SW480 (cell line): ENCODE measurements at regions not wholly inside any gene's neighbourhood (a gene's known extent, or its start where the extent isn't known, plus 50 kb on each side); places are given as distances from the start of the nearest gene placed in this dataset.
"Not testable (repeated sequence)": the region's sequence is repeated elsewhere in the genome, so short reads cannot be mapped to it uniquely, and the experiment has no call there.

ENCODE experiments used
- DNase-seq: peaks from one replicate; pipeline ENCODE4 v3.0.0-alpha.2; 2016; ENCODE audit warnings: low spot score

DNA sequence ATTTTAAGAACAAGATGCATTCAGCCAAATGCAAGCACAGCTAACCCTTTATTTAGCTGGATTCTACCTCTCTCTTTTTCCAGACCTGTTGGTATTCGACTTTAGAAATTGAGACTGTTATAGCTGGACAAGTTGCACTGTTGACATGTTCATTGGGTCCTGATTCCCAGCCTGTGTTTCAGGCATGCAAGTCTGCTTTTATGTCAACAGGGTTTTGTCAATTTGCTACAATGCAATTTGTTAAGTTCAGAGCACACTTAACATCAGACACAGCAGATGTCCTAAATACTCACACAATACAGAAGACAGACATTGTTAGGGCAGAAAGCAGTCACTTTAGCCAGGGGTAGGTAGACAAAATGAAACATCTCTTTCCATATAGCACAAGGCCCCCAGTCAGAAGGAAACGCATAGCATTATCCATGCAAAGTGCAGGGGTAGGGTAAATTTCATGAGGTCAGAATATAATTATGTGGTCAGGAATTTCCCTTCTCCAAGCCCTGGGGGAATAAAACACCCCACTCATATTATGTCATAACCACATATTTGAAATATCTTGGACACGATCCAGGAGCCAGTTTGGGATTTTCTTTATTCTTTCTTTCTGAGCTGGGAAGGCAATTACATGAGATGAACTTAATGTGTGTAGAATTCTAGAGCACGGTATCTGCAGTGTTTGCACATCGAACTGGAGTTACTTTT lies 504.1 kb downstream of the NTRK3 start:
- DNase-seq: peak; percentile 26

DNA sequence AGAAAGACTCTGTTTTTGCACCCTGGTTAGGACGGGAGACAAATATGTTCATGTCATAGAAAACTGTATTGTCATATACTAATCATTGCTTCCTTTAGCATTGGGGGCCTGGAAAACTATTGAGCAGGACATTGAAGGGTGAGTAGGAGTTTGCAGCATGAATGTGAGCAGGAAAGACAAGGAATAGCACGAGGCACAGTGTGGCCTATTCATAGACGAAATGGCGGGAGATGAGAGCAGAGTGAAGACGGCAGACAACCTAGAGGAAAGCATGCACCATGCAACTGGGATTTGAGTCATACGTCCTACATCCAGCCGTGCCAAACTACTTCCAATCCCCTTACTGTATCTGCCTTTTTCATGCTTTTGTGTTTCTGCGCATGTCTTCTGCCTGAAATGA lies 508.1 kb downstream of the NTRK3 start:
- DNase-seq: no peak

DNA sequence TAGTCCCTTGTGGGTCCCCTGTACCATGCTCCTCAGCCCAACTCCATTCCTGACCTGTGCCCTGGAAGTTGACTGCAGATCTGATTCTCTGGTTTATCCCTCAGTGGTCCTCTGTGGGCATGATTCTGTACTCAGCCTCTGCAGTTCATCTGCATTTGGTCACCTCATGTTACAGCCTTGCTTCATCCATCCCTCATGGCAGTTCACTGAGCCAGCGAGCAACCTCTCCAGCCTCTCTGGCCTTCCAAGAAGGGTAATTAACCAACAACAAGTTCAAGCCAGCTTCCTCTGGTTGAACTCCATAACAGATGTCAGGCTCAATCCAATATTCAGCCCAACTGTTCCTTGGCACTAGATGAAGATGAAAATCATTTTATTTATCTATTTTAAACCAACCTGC lies 509.5 kb downstream of the NTRK3 start:
- DNase-seq: no peak

DNA sequence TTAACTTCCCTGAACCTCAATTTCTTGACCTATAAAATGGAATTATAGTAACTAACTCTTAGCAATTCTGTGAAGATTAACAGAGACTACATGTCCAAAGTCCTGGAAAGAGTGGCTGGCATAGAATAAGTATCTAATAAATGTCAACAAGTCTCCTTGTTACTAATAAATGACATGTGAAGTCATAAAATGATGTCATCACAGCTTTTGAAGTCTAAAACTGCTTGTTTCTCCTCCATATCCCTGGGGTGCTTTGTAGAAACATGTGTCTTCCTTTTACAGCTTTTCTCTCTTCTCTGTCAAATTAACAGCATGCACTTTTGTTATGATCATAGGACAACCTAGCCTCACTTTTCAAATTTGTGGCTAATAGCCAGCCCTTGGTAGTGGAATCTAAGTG lies 510.2 kb downstream of the NTRK3 start:
- DNase-seq: no peak

DNA sequence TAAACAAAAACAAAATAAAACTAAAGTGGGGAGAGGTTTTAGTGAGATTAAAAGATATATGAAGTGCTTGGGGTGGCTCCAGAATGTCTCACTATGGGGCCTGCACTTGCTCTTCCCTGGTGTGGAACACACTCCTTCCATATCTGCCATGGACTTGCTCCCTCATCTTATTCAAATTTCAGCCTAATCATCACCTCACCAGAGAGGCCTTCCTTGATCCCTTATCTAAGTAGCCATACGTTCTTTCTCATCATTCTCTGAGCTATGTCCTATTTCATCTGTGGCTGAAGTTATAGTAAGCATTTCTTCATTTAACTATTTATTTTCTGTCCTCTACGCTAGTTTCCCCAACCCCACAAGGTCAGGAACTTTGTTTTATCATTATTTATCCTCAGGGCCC lies 511.7 kb downstream of the NTRK3 start:
- no peak for DNase-seq

DNA sequence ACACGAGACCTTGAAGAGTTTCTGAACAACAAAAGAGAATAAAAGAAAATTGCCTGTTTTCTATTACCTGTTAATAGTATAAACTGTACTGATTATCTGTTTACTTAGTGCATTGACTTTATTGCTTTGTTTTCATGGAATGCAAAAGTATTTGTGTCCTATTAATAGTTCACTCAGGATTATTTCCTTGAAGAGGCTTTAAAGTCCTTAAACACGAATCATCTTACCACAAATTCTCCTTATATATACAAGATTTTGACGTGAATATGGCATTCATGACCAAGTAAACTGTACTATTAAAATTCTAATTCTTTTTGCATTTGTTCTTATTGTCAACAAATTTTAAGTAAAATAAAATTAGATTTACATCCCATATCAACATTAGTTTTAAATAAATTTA lies 513.0 kb downstream of the NTRK3 start:
- no peak for DNase-seq

DNA sequence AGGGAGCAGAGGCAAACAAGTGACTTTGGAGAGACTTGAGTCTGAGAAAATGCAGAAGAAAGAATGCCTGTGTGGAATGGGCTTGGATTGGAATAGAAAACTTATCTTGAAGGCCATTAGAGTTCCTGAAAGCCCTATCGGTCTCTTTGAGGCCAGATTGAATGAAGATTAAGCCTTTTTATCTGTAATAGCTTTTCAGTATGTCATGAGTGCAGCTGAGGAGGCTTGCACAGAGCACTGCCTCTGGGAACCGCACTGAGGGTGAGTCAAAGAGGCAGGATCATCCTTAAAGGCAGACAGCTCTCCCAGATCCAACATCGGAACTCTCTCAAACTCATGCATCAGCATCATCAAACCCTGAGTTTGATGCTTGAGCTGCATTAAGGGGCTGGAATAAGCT lies 515.2 kb downstream of the NTRK3 start:
- DNase-seq: no peak

DNA sequence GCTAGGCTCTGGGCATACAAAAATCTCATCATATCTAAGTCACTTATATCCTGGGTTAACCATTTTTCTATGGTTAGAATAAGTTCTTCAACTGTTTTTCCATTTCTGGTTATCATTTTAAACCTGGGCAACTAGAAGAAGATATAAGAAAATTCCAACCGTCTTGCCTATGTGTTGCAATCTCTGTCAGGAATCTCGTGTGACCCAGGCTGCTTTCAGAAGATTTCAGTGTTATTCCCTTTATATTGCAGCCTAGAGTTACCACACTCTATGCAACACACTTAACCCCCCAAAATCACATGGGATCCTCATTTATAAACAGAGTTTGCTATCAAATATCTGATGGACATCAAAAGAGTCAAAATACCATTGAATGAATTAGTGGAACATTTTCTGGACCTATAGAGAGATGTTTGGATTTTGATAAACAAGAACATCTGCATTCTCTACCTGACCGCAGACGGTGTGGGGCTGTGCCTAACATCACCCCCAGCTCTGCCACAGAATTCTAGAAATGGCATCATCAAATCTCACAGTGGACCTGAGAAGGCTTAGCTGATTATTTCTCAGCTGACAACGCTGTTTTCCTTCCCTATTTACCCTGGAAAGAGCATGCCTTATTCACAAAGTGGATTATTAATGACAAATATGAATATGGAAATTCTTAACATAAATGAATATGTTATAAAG lies 515.7 kb downstream of the NTRK3 start:
- no peak for DNase-seq

DNA sequence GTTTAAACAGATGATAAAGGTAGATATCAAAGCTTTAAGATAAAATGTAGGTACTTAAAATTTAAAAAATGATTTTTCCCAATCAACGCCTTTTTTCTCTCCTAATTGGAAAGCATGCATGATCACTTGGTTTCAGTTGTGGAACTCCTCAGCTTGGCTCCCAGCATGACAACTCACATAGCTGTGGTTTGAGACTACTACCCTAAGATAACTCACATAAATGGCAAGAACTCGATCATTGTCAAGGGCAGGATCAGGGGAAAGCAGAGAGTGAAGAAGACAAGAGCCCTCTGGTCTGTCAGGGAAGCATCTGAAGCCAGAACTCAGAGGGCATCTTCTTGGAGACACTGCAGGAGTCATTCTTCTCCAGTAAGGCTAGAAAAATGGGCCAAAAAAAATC lies 516.7 kb downstream of the NTRK3 start:
- DNase-seq: no peak

DNA sequence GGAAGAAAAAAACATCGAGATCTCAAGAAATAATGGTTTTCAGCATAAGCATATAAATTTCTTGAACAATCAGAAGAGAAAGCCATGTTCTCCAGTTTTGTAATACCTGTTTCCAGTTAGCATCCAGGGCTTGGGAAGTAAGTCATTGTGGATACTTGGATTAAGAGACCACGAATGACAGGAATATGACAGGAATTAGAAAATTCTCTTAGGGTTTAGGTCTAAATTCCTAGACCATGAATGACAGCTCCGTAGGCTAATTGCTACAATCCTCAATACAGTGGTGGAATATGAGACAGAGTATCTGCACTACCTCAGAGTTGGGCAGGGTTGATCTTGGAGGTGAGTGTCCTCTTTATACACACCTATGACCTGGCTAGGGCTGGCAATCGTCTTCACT lies 517.5 kb downstream of the NTRK3 start:
- no peak for DNase-seq

DNA sequence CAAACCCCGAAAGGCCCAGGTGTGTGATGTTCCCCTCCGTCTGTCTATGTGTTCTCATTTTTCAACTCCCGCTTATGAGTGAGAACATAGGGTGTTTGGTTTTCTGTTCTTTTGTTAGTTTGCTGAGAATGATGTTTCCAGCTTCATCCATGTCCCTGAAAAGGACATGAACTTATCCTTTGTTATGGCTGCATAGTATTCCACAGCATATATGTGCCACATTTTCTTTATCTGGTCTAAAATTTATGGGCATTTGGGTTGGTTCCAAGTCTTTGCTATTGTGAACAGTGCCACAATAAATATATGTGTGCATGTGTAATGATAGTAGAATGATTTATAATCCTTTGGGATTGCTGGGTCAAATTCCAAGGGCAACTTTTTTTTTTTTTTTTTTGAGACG lies 519.1 kb downstream of the NTRK3 start:
- not testable (repeated sequence) for DNase-seq

DNA sequence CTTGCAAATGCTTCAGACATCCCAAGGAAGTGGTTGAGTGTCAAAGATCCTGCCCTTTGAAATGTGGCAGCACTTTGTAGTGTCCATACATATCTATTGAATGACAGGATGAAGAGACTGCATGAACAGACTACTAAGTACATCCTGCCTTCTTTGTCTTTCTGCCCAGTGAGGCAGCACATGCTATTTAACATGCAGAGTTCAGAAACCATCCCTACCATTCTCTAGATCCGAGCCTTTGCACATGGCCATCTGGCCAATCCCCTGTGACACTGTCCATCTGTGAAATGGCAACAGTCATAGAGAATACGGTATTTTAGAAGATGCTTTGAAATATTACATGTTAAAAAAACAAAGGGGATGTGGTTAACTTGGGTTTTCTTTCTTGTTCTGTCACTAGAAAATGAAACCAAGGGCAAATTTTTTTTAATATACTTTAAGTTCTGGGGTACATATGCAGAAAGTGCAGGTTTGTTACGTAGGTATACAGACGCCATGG lies 519.6 kb downstream of the NTRK3 start:
- no peak for DNase-seq

DNA sequence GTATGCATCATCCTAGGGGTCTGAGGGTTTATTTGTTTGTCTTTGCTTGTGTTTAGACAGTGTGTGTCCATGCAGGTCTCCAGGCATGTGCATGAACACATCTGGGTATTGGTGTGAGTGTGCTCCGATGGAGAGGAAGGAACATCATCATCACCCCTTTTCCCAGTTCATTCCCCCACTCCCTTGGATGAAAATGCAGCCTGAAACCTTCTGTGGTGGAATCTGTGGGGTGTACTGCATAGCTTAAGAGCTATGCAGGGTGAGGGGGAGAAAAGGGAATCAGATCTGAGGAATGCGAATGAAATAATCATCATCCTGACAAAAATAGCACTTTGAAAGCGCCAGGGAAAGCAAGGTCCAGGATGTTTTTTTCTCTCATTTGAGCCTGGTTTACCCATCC lies 520.1 kb downstream of the NTRK3 start:
- DNase-seq: no peak

DNA sequence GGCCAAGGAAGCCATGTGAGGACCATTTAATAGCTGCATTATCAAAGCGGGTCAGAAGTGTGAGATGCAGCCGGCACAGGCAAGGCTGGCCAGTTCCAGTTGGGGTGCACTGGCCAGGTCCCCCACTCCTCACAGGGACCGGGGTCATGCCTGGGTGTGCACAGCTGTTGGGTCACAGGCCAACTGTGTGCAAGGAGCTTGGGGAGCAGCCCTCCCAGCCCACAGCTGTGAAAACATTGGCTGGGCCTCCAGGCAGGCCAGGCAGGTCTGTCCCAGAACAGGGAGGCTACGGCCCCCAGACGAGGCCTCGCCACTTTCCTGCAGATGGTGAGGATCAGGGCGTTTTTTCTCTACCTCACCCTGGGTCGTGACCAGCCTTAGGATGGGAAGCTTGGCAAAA lies 521.0 kb downstream of the NTRK3 start:
- DNase-seq: no peak

DNA sequence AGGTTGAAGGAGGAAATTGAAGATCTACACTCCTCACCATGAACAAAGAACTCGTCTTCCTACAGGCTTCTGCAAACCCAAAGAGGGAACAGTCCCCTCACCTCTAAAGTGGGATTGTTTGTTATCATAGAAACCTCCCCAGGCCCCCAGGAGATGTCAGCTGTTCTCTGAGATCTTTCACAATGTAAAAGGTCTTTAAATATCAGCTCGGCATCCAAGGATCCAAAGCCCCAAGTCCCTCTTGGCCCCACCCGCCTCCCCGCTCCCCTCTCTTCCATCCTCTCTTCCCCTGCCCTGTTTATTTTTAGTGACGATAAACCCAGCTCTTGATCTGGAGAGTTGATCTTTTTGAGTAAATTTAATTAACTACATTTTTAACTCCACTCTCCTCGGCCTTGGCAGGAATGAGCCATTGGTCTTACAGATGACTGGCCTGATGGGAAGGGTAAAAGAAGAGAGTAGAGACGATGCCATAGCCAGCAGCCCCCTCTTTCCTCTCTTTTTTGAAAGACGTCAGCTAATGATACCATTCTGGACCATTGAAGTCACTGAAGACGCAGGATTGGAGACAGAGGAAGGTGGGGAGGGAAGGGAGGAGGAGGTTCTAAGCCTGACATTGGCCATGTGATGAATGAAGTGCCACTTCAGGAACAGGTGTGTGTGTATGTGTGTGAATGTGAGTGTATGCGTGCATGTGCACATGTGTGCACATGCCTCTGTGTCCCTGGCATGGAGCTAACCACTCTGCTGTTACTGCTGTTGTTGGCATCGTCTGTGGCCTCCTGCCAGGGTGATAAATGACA lies 521.8 kb downstream of the NTRK3 start:
- DNase-seq: no peak

DNA sequence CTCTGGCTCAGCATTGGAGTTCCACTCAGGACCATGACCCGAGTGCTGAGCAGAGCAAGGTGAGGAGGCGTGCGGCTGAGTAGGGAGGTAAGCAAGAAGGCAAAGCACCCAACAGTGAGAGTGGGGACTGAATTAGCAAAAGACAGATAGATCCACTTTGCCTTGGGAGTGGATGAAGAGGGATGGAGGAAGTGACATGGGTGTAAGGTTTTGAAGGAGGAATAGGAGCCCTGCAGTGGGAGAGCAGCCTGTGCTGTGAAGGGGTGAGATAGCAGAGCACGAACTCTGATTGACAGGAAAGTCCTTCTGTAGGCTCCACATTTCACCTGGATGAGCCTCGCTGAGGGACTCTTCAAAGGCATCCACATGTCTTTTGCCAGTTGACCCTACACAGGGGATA lies 522.6 kb downstream of the NTRK3 start:
- DNase-seq: no peak

DNA sequence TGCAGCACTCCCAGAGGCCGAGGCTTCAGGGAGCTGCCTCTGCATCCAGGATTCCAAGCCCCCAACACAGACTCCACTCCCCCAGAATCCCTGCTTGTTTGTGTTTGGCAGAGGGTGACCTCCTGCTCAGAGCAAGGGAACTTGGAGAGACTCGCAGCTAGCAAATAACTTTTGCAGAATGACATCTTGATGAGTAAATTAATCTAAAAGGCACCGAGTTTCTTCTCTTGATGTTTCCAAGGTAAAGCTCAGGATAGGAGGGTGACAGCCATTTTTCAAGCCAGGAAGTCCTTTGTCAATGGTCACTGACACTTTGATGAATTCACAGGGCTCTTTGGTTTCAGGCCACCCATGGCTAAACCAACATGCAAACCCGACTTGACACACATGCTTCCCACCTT lies 523.0 kb downstream of the NTRK3 start:
- DNase-seq: no peak

DNA sequence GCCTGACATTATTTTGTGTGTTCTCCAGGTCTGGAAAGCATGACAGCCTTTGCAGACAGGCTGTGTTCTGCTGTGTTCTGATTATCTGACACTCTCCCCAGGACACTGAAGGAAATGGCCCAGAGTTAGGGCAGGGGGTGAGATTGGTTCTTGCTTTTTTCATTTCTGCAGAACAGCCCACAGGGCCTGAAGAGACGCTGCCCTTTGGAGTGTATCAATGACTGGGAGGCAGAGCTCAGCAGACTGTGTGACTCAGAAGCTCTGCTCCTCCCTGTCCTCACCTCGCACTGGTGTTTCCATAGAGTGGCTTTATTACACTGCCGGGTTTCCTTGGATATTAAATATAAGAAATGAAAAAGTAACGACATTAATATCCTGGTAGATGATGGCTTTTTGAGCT lies 523.6 kb downstream of the NTRK3 start:
- DNase-seq: no peak

DNA sequence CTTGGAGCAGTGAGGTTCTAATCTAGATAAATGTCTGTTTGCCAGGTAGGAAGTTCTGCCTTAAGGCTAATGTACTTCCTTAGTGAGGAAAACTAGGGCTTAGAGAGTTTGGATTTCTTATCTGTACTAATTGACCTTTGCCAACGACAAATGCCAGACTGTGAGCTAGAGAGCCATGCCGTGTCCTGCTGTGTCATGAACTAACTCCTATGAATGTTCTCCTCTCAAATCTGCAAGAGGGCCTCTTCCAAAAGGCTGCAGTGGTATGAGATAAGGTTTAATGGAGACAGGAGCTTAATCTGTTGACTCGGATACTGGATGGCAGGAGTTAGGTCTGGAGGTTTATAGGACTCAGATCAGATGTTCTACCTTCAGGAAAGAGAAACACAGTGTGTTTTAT lies 524.9 kb downstream of the NTRK3 start:
- no peak for DNase-seq

DNA sequence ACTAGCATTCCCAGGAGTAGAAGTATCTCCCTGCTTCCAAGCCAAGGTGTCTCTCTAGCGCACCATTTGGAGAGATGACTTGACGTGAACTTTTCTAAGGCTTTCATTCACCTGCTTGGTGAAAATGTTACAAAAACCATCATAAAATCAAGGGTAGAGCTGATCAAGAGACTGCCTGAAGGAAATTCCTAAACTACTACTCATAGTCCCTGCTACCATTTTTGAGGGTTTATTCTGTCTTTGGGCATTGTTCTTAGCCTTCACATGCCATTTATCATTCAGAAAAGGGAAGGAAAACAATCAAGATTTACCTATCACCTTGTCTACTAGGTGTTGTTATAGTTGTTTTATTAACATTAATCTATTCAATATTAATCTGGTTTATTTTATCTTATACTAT lies 525.8 kb downstream of the NTRK3 start:
- no peak for DNase-seq

DNA sequence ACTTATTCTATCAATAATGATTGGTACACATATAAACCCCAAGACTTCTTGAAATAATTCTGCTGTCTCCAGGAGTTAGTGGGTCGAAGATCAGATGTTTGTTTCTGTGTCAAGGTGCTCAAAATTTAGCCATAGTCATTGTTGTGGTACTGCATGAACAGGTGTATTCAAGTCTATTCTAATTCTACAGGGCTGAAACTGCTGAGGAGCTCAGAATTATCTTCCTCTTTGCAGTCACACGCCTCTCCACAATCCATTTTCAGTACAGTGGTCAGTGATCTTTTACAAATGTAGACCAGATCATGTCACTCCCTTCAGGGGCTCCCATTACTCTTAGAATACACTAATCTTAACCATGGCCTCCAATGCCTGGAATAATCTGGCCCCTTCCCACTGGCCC lies 527.5 kb downstream of the NTRK3 start:
- no peak for DNase-seq

DNA sequence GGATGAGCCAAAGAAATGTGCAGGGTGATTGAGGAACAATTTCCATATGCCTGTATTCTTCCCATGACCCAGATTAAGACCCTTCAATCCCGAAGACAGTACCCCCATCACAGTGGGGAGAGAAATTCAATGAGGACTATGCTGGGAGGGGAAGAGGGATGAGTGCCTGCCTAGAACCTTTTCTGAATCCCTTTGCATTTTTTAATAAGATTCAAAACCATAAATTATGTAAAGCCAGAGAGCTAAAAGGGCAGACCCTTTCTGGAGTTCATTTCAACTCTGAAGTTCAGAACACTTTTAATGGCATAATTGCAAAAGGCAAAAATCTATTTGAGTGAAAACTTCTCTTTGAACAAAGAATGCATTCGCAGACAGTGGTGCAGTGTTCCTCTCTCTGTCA lies 529.5 kb downstream of the NTRK3 start:
- DNase-seq: no peak

DNA sequence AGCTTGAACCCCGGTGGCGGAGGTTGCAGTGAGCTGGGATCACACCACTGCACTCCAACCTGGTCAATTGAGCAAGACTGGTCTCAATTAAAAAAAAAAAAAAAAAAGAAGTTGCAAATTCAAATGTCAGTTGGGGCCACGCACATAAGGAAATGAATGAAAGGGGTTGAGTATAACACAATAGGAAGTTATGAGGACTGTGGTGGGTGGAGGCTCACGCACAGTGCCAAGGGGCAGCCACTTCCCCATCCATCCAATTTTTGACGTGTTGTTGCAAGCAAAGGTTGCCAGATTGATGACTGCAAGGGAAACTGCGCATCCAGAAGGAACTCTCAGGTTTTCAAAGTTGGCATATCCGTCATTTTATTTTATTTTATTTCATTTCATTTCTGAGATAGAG lies 532.2 kb downstream of the NTRK3 start:
- no peak for DNase-seq
